ENCODE measurements at regions not wholly inside any gene's neighbourhood (a gene's known extent, or its start where the extent isn't known, plus 50 kb on each side); places are given as distances from the start of the nearest gene placed in this dataset.

DNA sequence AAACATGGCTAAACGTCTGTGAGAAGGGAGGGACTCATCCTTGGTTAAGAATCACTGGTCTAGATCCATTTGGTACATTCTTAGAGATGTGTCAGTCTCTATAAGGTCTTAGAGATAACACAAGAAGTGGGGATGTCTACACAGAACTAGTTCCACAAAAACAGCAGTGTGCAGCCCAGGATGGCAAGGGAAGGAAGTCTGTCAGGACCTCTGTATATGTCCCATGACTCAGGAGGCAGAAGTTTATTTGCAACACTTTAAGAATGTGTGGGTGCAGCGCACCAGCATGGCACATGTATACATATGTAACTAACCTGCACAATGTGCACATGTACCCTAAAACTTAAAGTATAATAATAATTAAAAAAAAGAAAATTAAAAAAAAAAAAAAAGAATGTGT is 548.5 kb upstream of the SOX9 start:
- TF ChIP-seq, protein P1, sequence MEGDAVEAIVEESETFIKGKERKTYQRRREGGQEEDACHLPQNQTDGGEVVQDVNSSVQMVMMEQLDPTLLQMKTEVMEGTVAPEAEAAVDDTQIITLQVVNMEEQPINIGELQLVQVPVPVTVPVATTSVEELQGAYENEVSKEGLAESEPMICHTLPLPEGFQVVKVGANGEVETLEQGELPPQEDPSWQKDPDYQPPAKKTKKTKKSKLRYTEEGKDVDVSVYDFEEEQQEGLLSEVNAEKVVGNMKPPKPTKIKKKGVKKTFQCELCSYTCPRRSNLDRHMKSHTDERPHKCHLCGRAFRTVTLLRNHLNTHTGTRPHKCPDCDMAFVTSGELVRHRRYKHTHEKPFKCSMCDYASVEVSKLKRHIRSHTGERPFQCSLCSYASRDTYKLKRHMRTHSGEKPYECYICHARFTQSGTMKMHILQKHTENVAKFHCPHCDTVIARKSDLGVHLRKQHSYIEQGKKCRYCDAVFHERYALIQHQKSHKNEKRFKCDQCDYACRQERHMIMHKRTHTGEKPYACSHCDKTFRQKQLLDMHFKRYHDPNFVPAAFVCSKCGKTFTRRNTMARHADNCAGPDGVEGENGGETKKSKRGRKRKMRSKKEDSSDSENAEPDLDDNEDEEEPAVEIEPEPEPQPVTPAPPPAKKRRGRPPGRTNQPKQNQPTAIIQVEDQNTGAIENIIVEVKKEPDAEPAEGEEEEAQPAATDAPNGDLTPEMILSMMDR (IDR thresholded peaks at IDR 0.05; ENCODE audit: low read length): no peak
- TF ChIP-seq EZH2 (IDR thresholded peaks at IDR 0.05; ENCODE audit: borderline replicate concordance, low read length): no peak
- no peak overlapping the region for H2AFZ ChIP-seq (ENCODE audit: low read length)

DNA sequence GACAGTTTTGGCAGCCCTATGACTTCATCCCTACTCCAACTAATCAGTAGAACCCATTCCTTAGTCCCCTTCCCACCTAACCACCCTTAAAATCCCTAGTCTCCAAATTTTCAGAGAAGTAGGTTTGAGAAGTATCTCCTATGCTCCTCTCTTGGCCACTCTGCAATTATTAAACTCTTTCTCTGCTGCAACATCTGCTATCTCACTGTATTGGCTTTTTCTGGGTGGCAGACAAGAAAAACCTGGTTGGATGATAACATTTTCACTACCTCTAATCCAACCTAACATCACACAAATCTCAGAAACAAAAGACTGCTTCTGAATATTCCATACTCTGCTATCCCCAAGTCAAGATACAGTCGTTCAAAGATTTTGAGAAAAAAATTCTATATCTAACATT is 542.4 kb upstream of the SOX9 start:
- Histone ChIP-seq H3K4me3 (ENCODE audit: low read depth, low read length, poor library complexity, severe bottlenecking) (no peak overlapping the region), H3K4me1 (ENCODE audit: insufficient read depth, low read length, severe bottlenecking) (no peaks in the 10 kb centered on the region), H3K36me3 (ENCODE audit: insufficient read depth, low read length) (no peaks in the 10 kb centered on the region), H3K4me2 (ENCODE audit: low read length) (no peak overlapping the region), H3K9me2 (ENCODE audit: low read depth, low read length) (no peaks in the 10 kb centered on the region), H3K9me3 (ENCODE audit: low read length) (no peaks in the 10 kb centered on the region), H4K20me1 (ENCODE audit: insufficient read depth, low read length) (no peaks in the 10 kb centered on the region), H3K79me2 (ENCODE audit: insufficient read depth, low read length) (no peaks in the 10 kb centered on the region), H3K9ac (ENCODE audit: low read length) (no peak overlapping the region), H3K27me3 (ENCODE audit: insufficient read depth, low read length) (no peaks in the 10 kb centered on the region), H2AFZ (ENCODE audit: low read length) (no peak overlapping the region), H3F3A (ENCODE audit: insufficient read depth, low read length) (no peaks in the 10 kb centered on the region), H3K27ac (ENCODE audit: low read depth, low read length, poor library complexity, severe bottlenecking) (no peak overlapping the region)
- TF ChIP-seq EZH2 (IDR thresholded peaks at IDR 0.05; ENCODE audit: borderline replicate concordance, low read length): no peak
- TF ChIP-seq, protein P1 (IDR thresholded peaks at IDR 0.05; ENCODE audit: low read length): no peak

More for the DNA sequence above, 548.5 kb upstream of the SOX9 start:
- Histone ChIP-seq H3K9me3 (ENCODE audit: low read length) (no peaks in the 10 kb centered on the region), H3K27me3 (ENCODE audit: insufficient read depth, low read length) (no peaks in the 10 kb centered on the region), H3K9me2 (ENCODE audit: low read depth, low read length) (no peaks in the 10 kb centered on the region), H4K20me1 (ENCODE audit: insufficient read depth, low read length) (no peaks in the 10 kb centered on the region), H3K4me2 (ENCODE audit: low read length) (no peak overlapping the region), H3K4me1 (ENCODE audit: insufficient read depth, low read length, severe bottlenecking) (no peaks in the 10 kb centered on the region), H3K4me3 (ENCODE audit: low read depth, low read length, poor library complexity, severe bottlenecking) (no peak overlapping the region), H3F3A (ENCODE audit: insufficient read depth, low read length) (no peaks in the 10 kb centered on the region), H3K9ac (ENCODE audit: low read length) (no peak overlapping the region), H3K79me2 (ENCODE audit: insufficient read depth, low read length) (no peaks in the 10 kb centered on the region), H3K36me3 (ENCODE audit: insufficient read depth, low read length) (no peaks in the 10 kb centered on the region), H3K27ac (ENCODE audit: low read depth, low read length, poor library complexity, severe bottlenecking) (no peak overlapping the region)

DNA sequence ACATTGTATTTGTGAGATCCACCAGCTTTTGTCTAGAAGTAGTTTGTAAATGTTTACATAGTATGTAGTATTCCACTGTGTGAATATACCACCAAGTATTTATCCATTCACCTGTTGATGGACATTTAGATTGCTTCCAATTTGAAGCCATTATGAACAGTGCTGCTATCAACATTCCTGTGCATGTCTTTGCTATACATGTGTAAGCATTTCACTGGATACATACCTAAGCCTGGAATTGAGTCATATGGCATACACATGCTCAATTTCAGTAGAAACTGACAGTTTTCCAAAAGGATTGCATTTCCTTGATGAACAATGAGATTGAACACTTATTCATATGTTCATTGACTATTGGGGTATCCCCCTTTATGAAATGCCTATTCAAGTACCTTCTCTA is 540.6 kb upstream of the SOX9 start:
- Histone ChIP-seq H3K4me2 (ENCODE audit: low read length) (no peak overlapping the region), H3K36me3 (ENCODE audit: insufficient read depth, low read length) (no peaks in the 10 kb centered on the region), H4K20me1 (ENCODE audit: insufficient read depth, low read length) (no peaks in the 10 kb centered on the region), H3F3A (ENCODE audit: insufficient read depth, low read length) (no peaks in the 10 kb centered on the region), H3K27ac (ENCODE audit: low read depth, low read length, poor library complexity, severe bottlenecking) (no peak overlapping the region), H3K4me3 (ENCODE audit: low read depth, low read length, poor library complexity, severe bottlenecking) (no peak overlapping the region), H3K9me2 (ENCODE audit: low read depth, low read length) (no peaks in the 10 kb centered on the region), H3K4me1 (ENCODE audit: insufficient read depth, low read length, severe bottlenecking) (no peaks in the 10 kb centered on the region), H3K27me3 (ENCODE audit: insufficient read depth, low read length) (no peaks in the 10 kb centered on the region), H3K79me2 (ENCODE audit: insufficient read depth, low read length) (no peaks in the 10 kb centered on the region), H3K9ac (ENCODE audit: low read length) (no peak overlapping the region), H3K9me3 (ENCODE audit: low read length) (no peaks in the 10 kb centered on the region), H2AFZ (ENCODE audit: low read length) (no peak overlapping the region)
- TF ChIP-seq, protein P1 (IDR thresholded peaks at IDR 0.05; ENCODE audit: low read length): no peak
- no peak for TF ChIP-seq EZH2 (IDR thresholded peaks at IDR 0.05; ENCODE audit: borderline replicate concordance, low read length)

All from OCI-LY1 (cell line).